C4-2B (cell line): ENCODE measurements at regions not wholly inside any gene's neighbourhood (a gene's known extent, or its start where the extent isn't known, plus 50 kb on each side); places are given as distances from the start of the nearest gene placed in this dataset.

Source experiments
- ZFX ChIP-seq: fragments of 450-650 bp; IDR thresholded peaks from 2 replicates; pipeline ENCODE4 v1.6.1; 2017
- TF ChIP-seq, protein P1 (sequence below): fragments of 450-650 bp; conservative IDR thresholded peaks from 2 replicates; pipeline ENCODE4 v1.5.1; 2017; ENCODE audit warnings: mild to moderate bottlenecking

DNA sequence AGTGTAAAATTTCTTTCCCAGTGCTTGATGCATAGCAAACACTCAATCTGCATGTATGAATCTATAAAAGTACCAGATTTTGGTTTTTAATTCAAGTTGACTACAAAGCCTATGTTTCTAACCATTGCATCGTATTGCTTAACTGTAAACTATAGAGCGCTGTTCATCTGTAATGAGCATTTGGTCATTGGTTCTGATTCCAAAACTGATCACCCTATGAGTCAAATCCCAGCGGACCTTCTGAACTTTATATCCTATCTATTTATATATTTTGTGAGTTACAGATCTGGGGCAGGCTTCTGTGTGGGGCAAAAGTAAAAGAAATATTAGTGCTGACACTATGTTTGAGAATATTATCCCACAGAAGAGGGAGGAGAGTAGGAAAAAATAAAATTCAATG, 305.7 kb upstream of the TNC start:
- TF ChIP-seq, protein P1, sequence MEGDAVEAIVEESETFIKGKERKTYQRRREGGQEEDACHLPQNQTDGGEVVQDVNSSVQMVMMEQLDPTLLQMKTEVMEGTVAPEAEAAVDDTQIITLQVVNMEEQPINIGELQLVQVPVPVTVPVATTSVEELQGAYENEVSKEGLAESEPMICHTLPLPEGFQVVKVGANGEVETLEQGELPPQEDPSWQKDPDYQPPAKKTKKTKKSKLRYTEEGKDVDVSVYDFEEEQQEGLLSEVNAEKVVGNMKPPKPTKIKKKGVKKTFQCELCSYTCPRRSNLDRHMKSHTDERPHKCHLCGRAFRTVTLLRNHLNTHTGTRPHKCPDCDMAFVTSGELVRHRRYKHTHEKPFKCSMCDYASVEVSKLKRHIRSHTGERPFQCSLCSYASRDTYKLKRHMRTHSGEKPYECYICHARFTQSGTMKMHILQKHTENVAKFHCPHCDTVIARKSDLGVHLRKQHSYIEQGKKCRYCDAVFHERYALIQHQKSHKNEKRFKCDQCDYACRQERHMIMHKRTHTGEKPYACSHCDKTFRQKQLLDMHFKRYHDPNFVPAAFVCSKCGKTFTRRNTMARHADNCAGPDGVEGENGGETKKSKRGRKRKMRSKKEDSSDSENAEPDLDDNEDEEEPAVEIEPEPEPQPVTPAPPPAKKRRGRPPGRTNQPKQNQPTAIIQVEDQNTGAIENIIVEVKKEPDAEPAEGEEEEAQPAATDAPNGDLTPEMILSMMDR: no peak
- TF ChIP-seq ZFX: no peak
